ENCODE measurements at regions not wholly inside any gene's neighbourhood (a gene's known extent, or its start where the extent isn't known, plus 50 kb on each side); places are given as distances from the start of the nearest gene placed in this dataset.

GRCh38 chr3:177827511-177828207 lies 630.4 kb upstream of the TBL1XR1 start:
- Histone ChIP-seq H3K4me3 (ENCODE audit: low read depth in 1 of 5, low read length in 5 of 5) (no peak overlapping the region), H3K27me3 (ENCODE audit: control insufficient read depth in 5 of 5, insufficient read depth in 4 of 5, low read length in 5 of 5) (no peaks in the 10 kb centered on the region), H3K36me3 (ENCODE audit: control insufficient read depth in 5 of 5, insufficient read depth in 5 of 5, low read length in 5 of 5) (no peaks in the 10 kb centered on the region), H3K9ac (ENCODE audit: low read length in 5 of 5) (peak overlapping the region in 3 of 5 donors; percentile 21 to 39 (median 39)), H3K9me3 (ENCODE audit: control insufficient read depth in 5 of 5, low read length in 5 of 5) (no peaks in the 10 kb centered on the region), H3K4me1 (ENCODE audit: control insufficient read depth in 5 of 5, insufficient read depth in 5 of 5, low read length in 5 of 5) (peaks cover 11 to 51% (median 37%) of the 10 kb centered on the region in 5 donors), H3K27ac (ENCODE audit: low read depth, low read length) (peak overlapping the region; percentile 69)

GRCh38 chr3:177828208-177828565 lies 630.9 kb upstream of the TBL1XR1 start:
- H3K9ac ChIP-seq (ENCODE audit: low read length in 5 of 5), result peak overlapping the region in 2 of 5 donors; percentile 39
- H3K4me3 ChIP-seq (ENCODE audit: low read depth in 1 of 5, low read length in 5 of 5), result no peak overlapping the region
- H3K4me1 ChIP-seq (ENCODE audit: control insufficient read depth in 5 of 5, insufficient read depth in 5 of 5, low read length in 5 of 5), result peaks cover 11 to 51% (median 36%) of the 10 kb centered on the region in 5 donors
- H3K27me3 ChIP-seq (ENCODE audit: control insufficient read depth in 5 of 5, insufficient read depth in 4 of 5, low read length in 5 of 5), result no peaks in the 10 kb centered on the region
- peak overlapping the region; percentile 69 for H3K27ac ChIP-seq (ENCODE audit: low read depth, low read length)
- H3K36me3 ChIP-seq (ENCODE audit: control insufficient read depth in 5 of 5, insufficient read depth in 5 of 5, low read length in 5 of 5), result no peaks in the 10 kb centered on the region
- H3K9me3 ChIP-seq (ENCODE audit: control insufficient read depth in 5 of 5, low read length in 5 of 5), result no peaks in the 10 kb centered on the region

- no peaks in the 10 kb centered on the region for H3K27me3 ChIP-seq (ENCODE audit: control insufficient read depth in 5 of 5, insufficient read depth in 4 of 5, low read length in 5 of 5)
- no peaks in the 10 kb centered on the region for H3K9me3 ChIP-seq (ENCODE audit: control insufficient read depth in 5 of 5, low read length in 5 of 5)
- H3K4me3 ChIP-seq (ENCODE audit: low read depth in 1 of 5, low read length in 5 of 5), result no peak overlapping the region
- H3K36me3 ChIP-seq (ENCODE audit: control insufficient read depth in 5 of 5, insufficient read depth in 5 of 5, low read length in 5 of 5), result no peaks in the 10 kb centered on the region
- H3K27ac ChIP-seq (ENCODE audit: low read depth, low read length), result peak overlapping the region; percentile 82
- H3K4me1 ChIP-seq (ENCODE audit: control insufficient read depth in 5 of 5, insufficient read depth in 5 of 5, low read length in 5 of 5), result peaks cover 3 to 35% (median 25%) of the 10 kb centered on the region in 5 donors
- peak overlapping the region in 2 of 5 donors; percentile 21 to 25 for H3K9ac ChIP-seq (ENCODE audit: low read length in 5 of 5)
Measured at GRCh38 chr3:177830411-177830849, 633.1 kb upstream of the TBL1XR1 start.

GRCh38 chr3:177831361-177831760 lies 634.1 kb upstream of the TBL1XR1 start:
- H3K9me3 ChIP-seq (ENCODE audit: control insufficient read depth in 5 of 5, low read length in 5 of 5), result no peaks in the 10 kb centered on the region
- H3K4me1 ChIP-seq (ENCODE audit: control insufficient read depth in 5 of 5, insufficient read depth in 5 of 5, low read length in 5 of 5), result peaks cover 3 to 35% (median 25%) of the 10 kb centered on the region in 5 donors
- no peak overlapping the region for H3K4me3 ChIP-seq (ENCODE audit: low read depth in 1 of 5, low read length in 5 of 5)
- no peak overlapping the region for H3K9ac ChIP-seq (ENCODE audit: low read length in 5 of 5)
- H3K36me3 ChIP-seq (ENCODE audit: control insufficient read depth in 5 of 5, insufficient read depth in 5 of 5, low read length in 5 of 5), result no peaks in the 10 kb centered on the region
- no peaks in the 10 kb centered on the region for H3K27me3 ChIP-seq (ENCODE audit: control insufficient read depth in 5 of 5, insufficient read depth in 4 of 5, low read length in 5 of 5)
- peak overlapping the region; percentile 82 for H3K27ac ChIP-seq (ENCODE audit: low read depth, low read length)

GRCh38 chr3:177832880-177833279 lies 635.6 kb upstream of the TBL1XR1 start:
- Histone ChIP-seq H3K27ac (ENCODE audit: low read depth, low read length) (peak overlapping the region; percentile 2), H3K4me1 (ENCODE audit: control insufficient read depth in 5 of 5, insufficient read depth in 5 of 5, low read length in 5 of 5) (peaks cover 3 to 34% (median 25%) of the 10 kb centered on the region in 5 donors), H3K9me3 (ENCODE audit: control insufficient read depth in 5 of 5, low read length in 5 of 5) (no peaks in the 10 kb centered on the region), H3K27me3 (ENCODE audit: control insufficient read depth in 5 of 5, insufficient read depth in 4 of 5, low read length in 5 of 5) (no peaks in the 10 kb centered on the region), H3K36me3 (ENCODE audit: control insufficient read depth in 5 of 5, insufficient read depth in 5 of 5, low read length in 5 of 5) (no peaks in the 10 kb centered on the region), H3K9ac (ENCODE audit: low read length in 5 of 5) (no peak overlapping the region), H3K4me3 (ENCODE audit: low read depth in 1 of 5, low read length in 5 of 5) (no peak overlapping the region)

- no peak overlapping the region for H3K9ac ChIP-seq (ENCODE audit: low read length in 5 of 5)
- H3K27ac ChIP-seq (ENCODE audit: low read depth, low read length), result peak overlapping the region; percentile 2
- H3K9me3 ChIP-seq (ENCODE audit: control insufficient read depth in 5 of 5, low read length in 5 of 5), result no peaks in the 10 kb centered on the region
- no peaks in the 10 kb centered on the region for H3K27me3 ChIP-seq (ENCODE audit: control insufficient read depth in 5 of 5, insufficient read depth in 4 of 5, low read length in 5 of 5)
- peaks cover 3 to 33% (median 25%) of the 10 kb centered on the region in 5 donors for H3K4me1 ChIP-seq (ENCODE audit: control insufficient read depth in 5 of 5, insufficient read depth in 5 of 5, low read length in 5 of 5)
- no peak overlapping the region for H3K4me3 ChIP-seq (ENCODE audit: low read depth in 1 of 5, low read length in 5 of 5)
- H3K36me3 ChIP-seq (ENCODE audit: control insufficient read depth in 5 of 5, insufficient read depth in 5 of 5, low read length in 5 of 5), result no peaks in the 10 kb centered on the region
Measured at GRCh38 chr3:177833332-177833731, 636.0 kb upstream of the TBL1XR1 start.

GRCh38 chr3:177835008-177835407 lies 637.7 kb upstream of the TBL1XR1 start:
- Histone ChIP-seq H3K9me3 (ENCODE audit: control insufficient read depth in 5 of 5, low read length in 5 of 5) (no peaks in the 10 kb centered on the region), H3K27ac (ENCODE audit: low read depth, low read length) (no peak overlapping the region)

GRCh38 chr3:177835917-177836316 lies 638.6 kb upstream of the TBL1XR1 start:
- no peak overlapping the region for H3K4me3 ChIP-seq (ENCODE audit: low read depth in 1 of 5, low read length in 5 of 5)
- no peaks in the 10 kb centered on the region for H3K27me3 ChIP-seq (ENCODE audit: control insufficient read depth in 5 of 5, insufficient read depth in 4 of 5, low read length in 5 of 5)
- H3K36me3 ChIP-seq (ENCODE audit: control insufficient read depth in 5 of 5, insufficient read depth in 5 of 5, low read length in 5 of 5), result no peaks in the 10 kb centered on the region
- H3K4me1 ChIP-seq (ENCODE audit: control insufficient read depth in 5 of 5, insufficient read depth in 5 of 5, low read length in 5 of 5), result peaks cover 0 to 21% (median 15%) of the 10 kb centered on the region in 5 donors
- H3K9ac ChIP-seq (ENCODE audit: low read length in 5 of 5), result no peak overlapping the region
- no peaks in the 10 kb centered on the region for H3K9me3 ChIP-seq (ENCODE audit: control insufficient read depth in 5 of 5, low read length in 5 of 5)
- H3K27ac ChIP-seq (ENCODE audit: low read depth, low read length), result peak overlapping the region; percentile 73

More at GRCh38 chr3:177835008-177835407, 637.7 kb upstream of the TBL1XR1 start:
- H3K4me1 ChIP-seq (ENCODE audit: control insufficient read depth in 5 of 5, insufficient read depth in 5 of 5, low read length in 5 of 5), result peaks cover 3 to 30% (median 21%) of the 10 kb centered on the region in 5 donors
- H3K9ac ChIP-seq (ENCODE audit: low read length in 5 of 5), result no peak overlapping the region
- H3K36me3 ChIP-seq (ENCODE audit: control insufficient read depth in 5 of 5, insufficient read depth in 5 of 5, low read length in 5 of 5), result no peaks in the 10 kb centered on the region
- no peak overlapping the region for H3K4me3 ChIP-seq (ENCODE audit: low read depth in 1 of 5, low read length in 5 of 5)
- H3K27me3 ChIP-seq (ENCODE audit: control insufficient read depth in 5 of 5, insufficient read depth in 4 of 5, low read length in 5 of 5), result no peaks in the 10 kb centered on the region

GRCh38 chr3:177836671-177837070 lies 639.4 kb upstream of the TBL1XR1 start:
- no peaks in the 10 kb centered on the region for H3K27me3 ChIP-seq (ENCODE audit: control insufficient read depth in 5 of 5, insufficient read depth in 4 of 5, low read length in 5 of 5)
- peaks cover 0 to 21% (median 15%) of the 10 kb centered on the region in 5 donors for H3K4me1 ChIP-seq (ENCODE audit: control insufficient read depth in 5 of 5, insufficient read depth in 5 of 5, low read length in 5 of 5)
- H3K27ac ChIP-seq (ENCODE audit: low read depth, low read length), result peak overlapping the region; percentile 73
- peak overlapping the region in 1 of 5 donors; percentile 1 for H3K4me3 ChIP-seq (ENCODE audit: low read depth in 1 of 5, low read length in 5 of 5)
- no peaks in the 10 kb centered on the region for H3K36me3 ChIP-seq (ENCODE audit: control insufficient read depth in 5 of 5, insufficient read depth in 5 of 5, low read length in 5 of 5)
- no peaks in the 10 kb centered on the region for H3K9me3 ChIP-seq (ENCODE audit: control insufficient read depth in 5 of 5, low read length in 5 of 5)
- H3K9ac ChIP-seq (ENCODE audit: low read length in 5 of 5), result no peak overlapping the region

GRCh38 chr3:177837951-177838655 lies 640.8 kb upstream of the TBL1XR1 start:
- Histone ChIP-seq H3K36me3 (ENCODE audit: control insufficient read depth in 5 of 5, insufficient read depth in 5 of 5, low read length in 5 of 5) (no peaks in the 10 kb centered on the region), H3K9me3 (ENCODE audit: control insufficient read depth in 5 of 5, low read length in 5 of 5) (no peaks in the 10 kb centered on the region), H3K9ac (ENCODE audit: low read length in 5 of 5) (no peak overlapping the region), H3K4me3 (ENCODE audit: low read depth in 1 of 5, low read length in 5 of 5) (no peak overlapping the region), H3K27ac (ENCODE audit: low read depth, low read length) (no peak overlapping the region), H3K4me1 (ENCODE audit: control insufficient read depth in 5 of 5, insufficient read depth in 5 of 5, low read length in 5 of 5) (peaks cover 0 to 16% (median 10%) of the 10 kb centered on the region in 5 donors), H3K27me3 (ENCODE audit: control insufficient read depth in 5 of 5, insufficient read depth in 4 of 5, low read length in 5 of 5) (no peaks in the 10 kb centered on the region)
